Hepatocyte (in vitro differentiated cells): ENCODE measurements at regions not wholly inside any gene's neighbourhood (a gene's known extent, or its start where the extent isn't known, plus 50 kb on each side); places are given as distances from the start of the nearest gene placed in this dataset.

ENCODE experiments used
- CTCF ChIP-seq: fragments of 200-600 bp; sonication (generic); IDR thresholded peaks from 2 replicates; pipeline ENCODE4 v1.5.1; 2016; ENCODE audit warnings: antibody characterized with exemption, mild to moderate bottlenecking; ENCODE audit not compliant: poor library complexity
- EZH2 ChIP-seq: fragments of 200-600 bp; sonication (generic); IDR thresholded peaks from 2 replicates; pipeline ENCODE4 v1.6.1; 2016; ENCODE audit warnings: antibody characterized with exemption, mild to moderate bottlenecking, borderline replicate concordance
- EZH2phosphoT487 ChIP-seq: fragments of 200-600 bp; sonication (generic); IDR thresholded peaks from one replicate; pipeline ENCODE4 v1.6.1; 2018; ENCODE audit warnings: antibody characterized with exemption, mild to moderate bottlenecking, low read depth, moderate library complexity; ENCODE audit not compliant: unreplicated experiment, severe bottlenecking

DNA sequence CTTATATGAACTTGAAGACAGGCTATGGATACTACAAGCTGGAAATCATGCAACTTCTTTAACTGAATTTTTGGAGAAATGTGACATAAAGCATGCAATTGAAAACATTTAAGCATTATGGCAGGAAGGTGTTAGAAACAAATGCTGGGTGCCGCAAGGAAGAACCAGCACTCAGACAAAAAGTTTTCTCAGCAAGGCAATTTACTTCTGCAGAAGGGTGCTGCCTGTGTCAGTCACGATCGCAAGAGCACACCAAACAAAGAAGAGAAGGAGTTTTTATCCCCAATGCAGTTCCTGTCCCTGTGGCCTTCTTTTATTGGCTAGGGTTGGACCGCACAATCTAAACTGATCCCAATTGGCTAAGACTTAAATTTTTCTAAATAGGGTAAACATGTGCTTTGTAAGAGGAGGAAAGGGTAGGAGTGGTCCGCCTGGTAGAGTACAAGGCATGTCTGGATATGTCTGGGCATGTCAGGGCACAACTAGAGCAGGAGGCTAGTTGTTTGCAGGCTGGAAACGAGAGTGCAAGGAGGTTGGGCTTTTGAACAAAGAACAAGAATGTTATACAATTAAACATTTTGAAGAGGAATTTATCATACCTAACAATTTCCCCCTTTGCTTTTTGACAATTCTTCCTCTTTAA lies 109.6 kb upstream of the FAM3C start:
- TF ChIP-seq EZH2, result no peak
- no peak for TF ChIP-seq CTCF
- no peak for TF ChIP-seq EZH2phosphoT487
